ENCODE measurements at regions not wholly inside any gene's neighbourhood (a gene's known extent, or its start where the extent isn't known, plus 50 kb on each side); places are given as distances from the start of the nearest gene placed in this dataset.

- TF ChIP-seq, protein P1, sequence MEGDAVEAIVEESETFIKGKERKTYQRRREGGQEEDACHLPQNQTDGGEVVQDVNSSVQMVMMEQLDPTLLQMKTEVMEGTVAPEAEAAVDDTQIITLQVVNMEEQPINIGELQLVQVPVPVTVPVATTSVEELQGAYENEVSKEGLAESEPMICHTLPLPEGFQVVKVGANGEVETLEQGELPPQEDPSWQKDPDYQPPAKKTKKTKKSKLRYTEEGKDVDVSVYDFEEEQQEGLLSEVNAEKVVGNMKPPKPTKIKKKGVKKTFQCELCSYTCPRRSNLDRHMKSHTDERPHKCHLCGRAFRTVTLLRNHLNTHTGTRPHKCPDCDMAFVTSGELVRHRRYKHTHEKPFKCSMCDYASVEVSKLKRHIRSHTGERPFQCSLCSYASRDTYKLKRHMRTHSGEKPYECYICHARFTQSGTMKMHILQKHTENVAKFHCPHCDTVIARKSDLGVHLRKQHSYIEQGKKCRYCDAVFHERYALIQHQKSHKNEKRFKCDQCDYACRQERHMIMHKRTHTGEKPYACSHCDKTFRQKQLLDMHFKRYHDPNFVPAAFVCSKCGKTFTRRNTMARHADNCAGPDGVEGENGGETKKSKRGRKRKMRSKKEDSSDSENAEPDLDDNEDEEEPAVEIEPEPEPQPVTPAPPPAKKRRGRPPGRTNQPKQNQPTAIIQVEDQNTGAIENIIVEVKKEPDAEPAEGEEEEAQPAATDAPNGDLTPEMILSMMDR (IDR thresholded peaks at IDR 0.05) = no peak
These were observed 163.5 kb upstream of the LYZL2 start for GRCh38 chr10:30793093-30793492.

GRCh38 chr10:30792025-30792424 lies 162.5 kb upstream of the LYZL2 start:
- TF ChIP-seq, protein P1 (IDR thresholded peaks at IDR 0.05) = no peak

- TF ChIP-seq, protein P1 (IDR thresholded peaks at IDR 0.05) = no peak
These were observed 161.7 kb upstream of the LYZL2 start for GRCh38 chr10:30791197-30791611.

DNA sequence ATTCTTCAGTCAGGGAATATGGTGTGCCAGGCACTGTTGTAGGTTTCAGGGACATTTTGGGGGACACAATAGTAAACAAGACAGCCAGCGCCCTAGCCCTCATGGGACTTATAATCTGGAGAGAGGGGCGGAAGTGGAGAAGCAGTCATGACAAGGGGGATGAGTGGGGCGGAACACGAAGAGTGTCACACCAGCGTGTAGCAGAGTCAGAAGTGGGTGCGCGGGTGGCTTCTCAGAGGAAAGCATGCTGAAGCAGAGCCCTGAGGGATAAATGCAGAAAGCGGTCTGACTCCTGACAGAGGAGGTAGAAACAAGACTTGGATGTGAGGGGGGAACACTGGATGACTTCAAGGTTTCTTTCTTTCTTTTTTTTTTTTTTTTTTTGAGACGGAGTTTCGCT lies 160.3 kb upstream of the LYZL2 start:
- TF ChIP-seq, protein P1 (IDR thresholded peaks at IDR 0.05) = no peak

GRCh38 chr10:30788307-30788706 lies 158.8 kb upstream of the LYZL2 start:
- TF ChIP-seq, protein P1 (IDR thresholded peaks at IDR 0.05) = no peak

DNA sequence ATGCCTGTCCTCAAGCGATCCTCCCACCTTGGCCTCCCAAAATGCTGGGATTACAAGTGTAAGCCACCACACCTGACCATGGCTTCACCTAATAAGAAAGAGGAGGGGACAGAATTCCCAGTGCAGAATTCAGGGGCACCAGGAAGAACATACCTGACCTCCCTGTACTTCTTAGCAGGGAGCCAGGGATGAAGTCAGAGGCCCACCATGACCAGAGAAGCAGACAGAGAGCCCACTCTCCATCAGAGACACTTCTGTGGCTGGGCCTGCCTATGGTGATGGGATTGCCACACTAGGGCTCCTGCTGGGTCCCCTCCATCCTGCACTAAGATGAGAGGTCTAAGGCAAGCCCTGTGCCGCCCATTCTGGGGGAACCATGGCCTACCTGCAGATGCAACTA lies 157.4 kb upstream of the LYZL2 start:
- TF ChIP-seq, protein P1 (IDR thresholded peaks at IDR 0.05) = no peak

DNA sequence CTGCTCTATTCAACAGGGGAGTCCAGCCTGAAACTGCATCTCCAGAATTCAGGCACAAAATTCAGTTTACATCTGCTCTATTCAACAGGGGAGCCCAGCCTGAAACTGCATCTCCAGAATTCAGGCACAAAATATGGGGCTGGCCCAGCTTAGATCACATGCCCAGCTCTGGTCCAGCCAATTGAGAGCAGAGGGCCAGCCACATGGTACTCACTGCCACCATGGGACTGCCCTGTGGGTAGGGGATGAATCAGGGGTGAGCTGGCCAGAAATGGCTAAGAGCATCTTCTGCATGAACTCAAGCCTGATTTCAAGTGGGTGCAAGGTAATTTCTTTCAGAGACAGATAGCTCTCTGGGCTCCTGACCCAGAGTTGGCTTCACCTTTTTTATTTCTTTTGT lies 156.6 kb upstream of the LYZL2 start:
- TF ChIP-seq, protein P1 (IDR thresholded peaks at IDR 0.05) = no peak

DNA sequence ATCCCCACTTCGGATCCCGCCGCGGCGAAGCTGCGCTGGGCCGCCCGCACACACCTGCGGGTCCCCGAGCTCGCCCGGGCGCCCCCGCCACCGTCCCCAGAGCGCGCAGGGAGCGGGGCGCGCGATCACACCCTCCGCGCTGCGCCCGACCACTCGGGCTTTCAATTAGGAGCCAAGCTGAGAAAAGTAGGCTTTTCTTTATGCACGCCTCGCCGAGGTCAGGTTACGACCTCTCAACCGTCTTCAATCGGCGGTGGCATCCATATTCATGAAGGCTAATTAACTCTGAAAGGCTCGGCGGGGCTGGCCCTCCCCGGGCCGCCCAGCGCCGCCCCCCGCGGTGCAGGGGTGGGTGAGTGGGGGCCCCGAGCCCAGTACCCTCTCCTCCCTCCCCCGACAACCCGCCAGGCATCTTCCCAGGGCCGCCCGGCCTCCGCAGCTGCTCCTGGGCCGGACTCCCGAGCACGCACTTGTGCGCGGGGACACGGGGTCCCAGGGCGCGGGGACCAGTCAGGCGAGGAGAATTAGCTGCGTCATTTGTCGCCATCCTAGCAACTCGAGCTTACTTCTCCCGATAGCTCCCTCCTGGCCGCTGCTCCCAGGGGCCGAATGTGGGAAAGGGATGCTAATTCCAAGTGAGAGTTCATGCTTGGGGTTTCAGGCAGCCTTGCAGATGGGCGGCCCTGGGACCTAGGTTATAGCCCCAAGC lies 155.5 kb upstream of the LYZL2 start:
- TF ChIP-seq, protein P1 (IDR thresholded peaks at IDR 0.05) = no peak

Measured in LNCAP (cell line).